EL (cell line): ENCODE measurements at regions not wholly inside any gene's neighbourhood (a gene's known extent, or its start where the extent isn't known, plus 50 kb on each side); places are given as distances from the start of the nearest gene placed in this dataset.

Experiments used
- DNase-seq: peaks from one replicate; pipeline ENCODE4 v3.0.0-alpha.2; 2016

DNA sequence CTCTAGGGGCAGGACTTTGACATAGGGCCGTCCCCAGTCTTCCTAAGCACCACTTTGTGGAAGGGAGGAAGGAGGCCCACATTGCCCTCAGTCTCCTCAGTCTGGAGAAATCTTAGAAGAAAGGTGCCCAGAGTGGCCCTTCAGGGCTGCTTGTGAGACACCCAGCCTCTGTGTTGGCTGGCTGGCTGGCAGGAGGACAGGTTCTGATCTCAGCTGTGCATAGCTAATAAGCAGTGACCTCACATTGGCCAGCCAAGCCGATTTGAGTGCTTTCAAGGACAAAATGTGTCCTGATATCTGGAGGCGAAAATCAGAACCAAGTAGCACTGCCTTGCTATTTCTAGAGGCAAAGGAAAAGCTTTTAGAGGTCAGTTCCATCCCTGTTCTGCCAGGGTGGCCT lies 211.5 kb downstream of the BCOR start:
- no peak for DNase-seq

DNA sequence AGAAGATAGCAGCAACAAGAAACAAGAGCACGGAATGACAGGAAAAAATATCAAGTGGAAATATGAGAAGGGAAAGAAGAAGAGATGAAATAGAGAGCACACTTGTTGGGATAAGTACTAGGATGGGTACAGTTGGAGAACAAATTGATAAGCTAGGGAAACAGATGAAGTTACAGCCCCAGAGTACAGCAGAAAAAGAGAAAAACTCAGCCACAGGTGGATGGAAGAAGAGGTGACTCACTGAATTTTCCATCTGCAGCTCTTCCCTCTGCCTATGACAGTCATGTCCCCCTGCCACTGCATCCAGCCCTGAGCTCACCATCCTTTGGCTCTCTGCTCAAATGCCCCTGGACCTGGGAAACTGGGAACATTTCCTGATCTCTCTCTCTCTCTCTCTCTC lies 209.0 kb downstream of the BCOR start:
- no peak for DNase-seq

DNA sequence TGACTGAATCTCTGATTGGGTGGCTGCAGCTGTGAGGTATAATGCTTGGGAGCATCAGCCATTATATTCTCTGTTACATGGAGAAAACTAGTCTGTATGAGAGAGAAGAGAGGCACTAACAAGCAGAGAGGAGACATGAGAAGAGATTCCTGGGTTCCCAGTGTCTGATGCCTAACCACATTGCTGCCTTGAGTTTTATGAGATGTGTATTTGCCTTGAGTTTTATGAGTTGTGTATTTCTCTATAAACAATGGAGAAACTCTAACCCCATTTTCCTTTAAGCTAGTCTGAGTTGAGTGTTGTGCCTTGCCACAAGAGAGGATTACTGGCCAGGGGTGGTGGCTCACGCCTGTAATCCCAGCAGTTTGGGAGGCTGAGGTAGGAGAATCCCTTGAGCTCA lies 208.1 kb downstream of the BCOR start:
- no peak for DNase-seq

DNA sequence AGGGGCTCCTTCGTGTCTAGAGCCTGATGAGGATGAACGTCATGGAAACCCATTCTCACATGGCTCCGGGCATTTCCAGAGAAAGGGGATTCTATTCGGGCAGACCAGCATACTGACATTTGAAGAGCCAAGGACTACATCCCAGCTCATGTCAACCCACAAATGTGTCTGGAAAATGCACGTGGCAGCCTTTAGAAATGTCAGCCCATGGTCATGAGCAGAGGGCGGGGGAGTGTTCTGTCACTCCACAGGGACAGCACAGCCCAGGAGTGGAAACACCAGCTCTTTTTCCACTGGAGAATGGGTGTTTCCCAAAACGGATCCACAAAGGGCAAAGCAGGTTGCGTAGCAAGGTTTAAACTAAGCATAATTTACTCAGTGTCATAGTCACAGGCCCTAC lies 207.0 kb downstream of the BCOR start:
- no peak for DNase-seq

DNA sequence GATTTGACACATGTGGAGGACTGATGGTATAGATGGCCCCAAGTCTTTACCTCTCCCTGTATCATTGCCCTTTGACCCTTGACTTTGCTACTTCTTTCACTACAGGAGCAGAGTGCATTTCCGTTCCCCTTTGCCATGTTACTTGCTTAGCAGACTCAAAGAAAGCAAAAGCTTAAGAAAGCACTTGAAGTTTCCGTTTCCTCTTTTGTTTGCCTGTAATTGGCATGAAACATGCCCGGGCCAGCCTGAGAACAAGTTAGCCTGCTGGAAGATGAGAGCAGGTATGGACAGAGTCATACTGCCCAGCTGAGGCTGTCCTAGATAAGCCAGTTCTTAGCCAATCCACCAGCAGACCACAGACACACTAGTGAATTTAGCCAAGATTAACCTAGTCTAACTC lies 206.0 kb downstream of the BCOR start:
- no peak for DNase-seq

DNA sequence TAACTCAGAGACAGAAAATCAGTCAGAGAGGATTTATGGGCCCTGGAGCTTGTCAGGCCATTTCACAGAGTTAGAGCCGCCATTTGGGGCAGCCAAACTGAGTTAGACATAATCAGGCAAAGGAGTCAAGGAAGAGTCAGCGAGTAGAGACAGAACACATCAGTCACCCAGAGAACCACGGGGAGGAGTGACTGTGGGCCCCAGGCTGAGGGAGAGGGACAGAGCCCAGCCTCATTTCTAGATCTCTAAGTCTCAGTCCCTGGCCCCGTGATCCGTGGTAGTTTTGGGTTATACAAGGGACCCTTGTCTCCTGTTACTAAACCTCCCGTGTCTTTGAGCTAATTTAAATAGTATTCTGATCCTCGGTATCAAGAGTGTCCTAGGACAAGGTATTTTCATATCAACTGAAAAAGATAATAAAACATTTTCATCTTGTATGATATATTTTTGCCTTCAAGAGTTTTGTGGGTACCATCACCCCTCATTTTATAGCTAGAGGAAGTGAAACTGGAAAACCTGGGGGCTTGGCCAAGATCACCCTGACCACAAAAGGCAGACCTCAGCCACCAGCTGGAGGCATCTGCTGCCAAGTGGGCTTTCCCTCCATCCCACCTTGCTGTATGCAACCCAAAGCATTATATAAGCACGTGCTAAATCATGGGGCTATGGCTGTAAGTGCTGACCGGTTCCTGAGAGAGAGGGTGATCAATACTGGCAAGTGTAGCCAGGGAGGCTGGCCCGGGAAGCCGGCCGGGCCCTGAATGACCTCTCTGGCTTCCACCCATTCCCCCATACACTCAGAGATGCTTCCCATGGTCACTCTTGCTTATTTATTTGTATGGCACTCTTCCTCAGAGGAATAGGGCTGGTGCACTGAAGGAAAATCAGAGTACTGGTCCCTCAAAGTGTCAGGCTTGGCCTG lies 204.1 kb downstream of the BCOR start:
- no peak for DNase-seq

DNA sequence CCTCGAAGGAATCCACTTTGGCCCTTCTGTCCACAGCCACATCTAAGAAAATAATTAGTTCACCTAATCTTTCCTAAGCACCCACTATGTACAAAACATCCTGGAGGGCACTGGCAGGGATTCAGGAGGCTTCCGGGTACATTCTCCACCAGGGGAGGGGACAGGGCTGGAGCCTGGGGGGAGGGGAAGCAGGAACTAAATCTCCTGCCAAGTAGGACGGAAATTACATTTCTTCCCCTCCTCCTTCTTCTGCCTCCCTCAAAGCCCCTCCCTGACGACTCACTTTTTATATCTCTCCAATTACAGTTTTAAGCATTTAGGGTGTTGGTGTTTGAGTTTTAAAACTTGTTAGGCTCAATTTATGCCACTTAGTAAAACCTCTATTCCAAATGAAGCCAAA lies 203.1 kb downstream of the BCOR start:
- DNase-seq = no peak

DNA sequence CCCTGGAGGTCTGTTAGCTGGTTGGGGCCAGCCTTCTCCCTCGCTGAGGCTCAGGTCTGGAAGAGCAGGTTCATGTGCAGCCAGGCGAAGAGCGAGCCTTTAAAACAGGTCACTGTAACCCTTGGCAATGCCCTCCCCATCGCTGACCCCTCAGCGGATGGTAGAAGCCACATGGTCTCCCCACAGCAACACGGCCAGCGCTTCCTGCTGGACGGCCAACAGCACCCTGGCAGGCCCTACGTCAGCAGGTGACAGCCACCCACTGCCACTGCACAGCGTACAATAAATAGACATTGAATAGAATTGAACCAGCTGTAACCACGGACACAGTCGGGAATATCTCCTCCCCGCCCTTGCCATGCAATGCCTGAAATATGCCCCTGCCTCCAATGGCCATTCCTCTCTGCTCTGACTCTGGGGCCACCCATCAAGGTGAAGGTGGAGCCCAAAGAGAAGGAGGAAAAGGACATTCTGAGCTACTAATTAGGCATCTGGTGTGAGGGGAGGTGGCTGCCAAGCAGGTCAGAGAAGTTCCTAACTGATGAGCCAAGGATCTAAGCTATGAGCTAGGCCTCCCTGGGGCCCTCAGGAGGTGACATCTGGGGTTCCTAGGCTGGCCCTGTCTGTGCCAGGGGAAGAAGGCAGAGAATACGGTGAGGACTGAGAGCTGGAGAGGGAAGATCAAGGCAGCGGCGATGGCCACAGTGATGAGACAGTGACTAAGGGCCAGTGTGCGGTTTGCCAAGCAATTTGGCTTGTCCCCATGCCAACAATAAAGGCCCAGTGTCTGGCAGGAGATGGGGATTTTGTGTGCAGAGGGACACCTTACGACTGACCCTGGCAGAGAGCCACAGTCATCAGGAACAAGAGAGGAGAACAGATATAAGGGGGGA lies 202.3 kb downstream of the BCOR start:
- peak; percentile 30 for DNase-seq

DNA sequence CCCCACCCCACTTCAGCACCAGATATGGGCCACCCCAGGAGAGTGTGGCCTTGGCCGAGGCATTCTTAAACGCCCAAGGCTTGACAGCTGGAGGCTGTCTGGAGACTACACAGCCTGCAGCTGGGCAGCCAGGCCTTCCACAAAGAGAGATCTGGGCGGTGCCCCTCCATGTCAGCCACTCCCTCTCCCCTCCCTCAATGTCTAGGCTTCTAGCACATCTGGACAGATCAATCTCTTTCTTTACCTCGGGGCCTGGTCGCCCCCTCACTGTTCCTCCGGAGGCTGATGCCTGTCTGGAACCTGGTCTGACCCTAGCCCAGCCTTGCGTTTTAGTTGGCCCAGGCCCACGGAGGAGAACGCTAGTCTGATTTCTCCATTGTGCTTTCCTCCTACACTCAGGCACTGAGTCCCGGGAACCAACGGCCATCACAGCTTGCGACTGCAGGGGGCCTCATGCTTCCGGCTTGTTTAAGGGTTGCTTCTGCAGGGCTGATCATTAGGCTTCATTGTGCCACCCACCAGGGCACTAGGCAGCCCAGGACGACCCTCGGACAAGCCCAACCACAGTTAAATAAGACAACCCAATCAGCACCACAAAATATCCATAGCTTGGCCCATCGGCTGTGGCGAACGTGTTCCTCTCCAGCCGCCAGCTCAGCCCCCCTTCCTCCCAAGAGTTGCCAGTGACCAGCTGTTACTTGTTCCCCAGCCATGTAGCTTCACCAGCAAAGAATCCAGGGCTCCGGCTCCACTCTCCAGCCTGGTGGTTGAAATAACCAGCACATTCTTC lies 200.6 kb downstream of the BCOR start:
- peak; percentile 78 for DNase-seq

DNA sequence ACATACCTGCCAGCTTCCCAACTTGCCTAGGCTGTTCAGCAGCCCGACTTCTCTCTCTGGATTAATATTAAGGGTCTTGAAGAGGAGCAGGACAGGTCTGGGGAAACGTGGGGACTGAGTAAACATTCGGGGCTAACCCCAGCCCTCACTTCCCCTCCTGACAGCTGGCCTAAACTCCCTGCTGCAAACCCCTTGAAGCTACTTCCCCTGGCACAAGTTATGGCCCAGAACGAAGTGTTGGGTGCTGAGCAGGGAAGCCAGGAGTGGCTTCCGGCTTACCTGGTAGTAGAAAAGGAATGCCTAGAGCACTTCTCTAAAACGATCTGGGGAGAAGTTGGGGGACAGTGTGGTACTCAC lies 200.0 kb downstream of the BCOR start:
- no peak for DNase-seq

DNA sequence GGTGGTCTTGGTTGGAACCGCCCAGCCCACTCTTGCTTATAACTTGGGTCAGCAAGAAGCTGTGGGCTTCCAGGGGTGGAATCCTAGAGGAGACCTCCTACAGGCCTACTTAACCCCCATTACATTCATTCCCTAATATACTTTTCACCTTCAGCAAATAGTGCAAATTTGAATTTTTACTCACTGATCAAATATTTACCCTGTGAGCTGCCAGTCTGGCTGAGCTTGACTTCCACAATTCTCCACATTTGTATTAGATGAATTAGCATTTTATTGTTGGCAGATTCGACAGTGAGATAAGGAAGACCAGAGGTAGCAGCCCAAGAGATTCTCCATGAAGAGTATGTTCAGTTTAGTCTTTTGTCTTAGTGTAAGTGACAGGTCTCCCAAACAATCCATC lies 199.6 kb downstream of the BCOR start:
- DNase-seq = no peak

DNA sequence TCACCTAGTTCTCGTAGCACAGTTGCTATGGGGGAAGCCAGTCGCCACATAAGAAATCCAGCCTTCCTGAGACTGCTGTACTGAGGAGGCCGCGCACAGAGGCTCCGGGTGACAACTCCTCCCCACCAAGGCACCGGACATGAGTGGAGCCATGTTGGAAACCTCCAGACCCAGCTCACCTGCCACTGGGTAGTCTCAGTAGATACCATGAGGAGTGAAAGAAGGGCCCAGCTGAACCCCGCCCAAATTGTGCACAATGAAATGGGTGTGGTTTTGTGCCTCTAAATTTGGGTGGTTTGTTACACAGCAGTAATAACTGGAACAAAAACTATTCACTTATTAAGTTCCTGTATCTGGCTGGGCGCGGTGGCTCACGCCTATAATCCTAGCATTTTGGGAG lies 198.7 kb downstream of the BCOR start:
- DNase-seq = no peak

DNA sequence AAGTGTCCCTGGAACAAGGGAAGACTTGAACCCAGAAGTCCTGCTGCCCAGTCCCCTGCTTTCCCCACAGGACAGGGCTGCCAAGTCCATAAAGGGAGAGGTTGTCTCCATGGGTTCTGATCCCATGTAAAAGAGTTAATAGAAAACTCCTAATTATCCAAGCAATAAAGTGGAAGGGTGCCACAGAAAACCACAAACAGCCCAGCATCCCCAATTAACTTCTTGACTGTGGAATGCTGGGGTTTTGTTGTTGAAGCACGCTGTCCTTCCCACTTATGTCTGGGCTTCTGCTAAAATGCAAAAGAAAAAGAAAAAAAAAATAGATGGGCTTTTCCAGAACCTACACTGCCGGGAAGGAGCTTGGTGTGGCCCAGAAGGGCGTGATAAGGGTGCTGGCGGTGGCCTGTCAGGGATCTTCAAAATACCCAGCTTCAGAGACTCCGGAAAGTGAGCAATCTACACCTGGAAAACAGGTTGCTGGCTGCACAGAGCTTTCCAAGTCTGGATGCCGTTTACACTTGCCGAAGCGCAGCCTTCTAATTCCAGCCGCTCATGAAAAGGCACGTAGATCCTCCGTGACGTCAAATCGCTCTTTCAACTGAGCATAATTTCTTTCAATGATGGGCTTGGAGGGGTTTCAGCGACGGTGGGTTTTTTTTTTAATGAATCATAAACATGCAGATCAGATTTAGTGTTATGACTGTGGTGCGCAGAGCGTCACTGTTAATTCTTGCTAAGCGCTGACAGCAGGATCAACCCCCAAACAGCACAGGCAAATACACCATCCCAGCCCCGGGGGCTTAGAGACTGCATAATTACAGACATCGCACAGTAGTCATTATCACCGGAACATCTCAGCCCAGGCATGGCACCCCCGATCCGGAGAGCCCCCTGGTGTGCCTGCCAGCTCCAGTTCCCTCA lies 197.6 kb downstream of the BCOR start:
- no peak for DNase-seq

DNA sequence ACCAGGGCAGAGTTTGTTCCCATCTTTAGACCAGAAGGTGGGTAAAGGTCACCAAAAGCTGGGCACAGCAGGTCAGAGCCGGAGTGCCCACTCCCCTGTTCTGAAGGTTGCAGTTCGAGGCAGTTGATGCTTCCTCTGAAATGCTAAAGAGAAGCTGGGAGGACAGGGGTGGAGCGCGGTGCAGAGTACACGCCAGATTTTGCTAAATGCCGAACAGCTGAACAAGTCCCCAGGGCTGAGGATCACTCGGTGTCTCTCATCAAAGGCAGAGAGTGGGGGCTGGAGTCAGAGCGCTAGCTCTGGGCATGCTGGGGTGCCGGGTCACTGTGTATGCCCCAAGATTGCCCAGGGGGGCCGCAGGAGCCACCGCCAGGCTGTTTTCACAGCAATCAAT lies 197.0 kb downstream of the BCOR start:
- peak; percentile 20 for DNase-seq

DNA sequence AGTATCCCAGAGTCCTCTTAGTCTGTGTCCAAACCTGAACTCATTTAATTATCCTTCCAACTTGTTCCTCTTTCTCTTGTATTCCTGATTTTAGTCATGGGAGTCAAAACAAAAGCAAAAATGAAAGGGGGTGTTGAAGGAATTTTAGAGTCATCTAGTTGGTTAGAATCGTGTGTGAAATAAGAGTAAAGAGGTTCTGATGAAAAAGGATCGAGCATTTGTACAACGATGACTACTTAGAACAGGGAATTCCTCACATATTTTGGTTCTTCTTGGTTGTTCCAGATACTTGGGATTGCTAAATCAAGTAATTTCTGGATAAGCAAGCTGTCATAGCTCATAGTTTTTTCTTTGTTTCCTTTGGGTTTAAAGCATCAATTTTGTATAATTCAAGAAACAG lies 194.4 kb downstream of the BCOR start:
- DNase-seq = peak; percentile 64

DNA sequence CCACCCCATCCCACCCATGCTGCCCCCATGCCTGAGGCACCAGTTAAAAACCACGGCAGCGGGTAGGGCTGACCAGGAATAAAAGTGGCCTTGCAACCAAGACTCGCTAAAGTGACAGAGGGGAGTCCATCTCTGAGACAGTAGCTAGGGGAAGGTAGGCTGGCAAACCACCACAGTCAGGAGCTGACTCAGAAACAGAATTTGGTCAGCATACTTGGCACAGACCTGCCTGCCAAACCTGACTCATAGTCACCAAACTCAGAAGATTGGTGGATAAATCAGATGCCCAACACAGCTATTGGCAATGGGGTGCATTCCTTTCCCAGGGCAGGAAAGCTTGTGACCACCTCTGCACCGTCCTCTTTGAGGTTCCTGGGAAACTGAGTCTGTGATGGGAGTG lies 193.8 kb downstream of the BCOR start:
- DNase-seq = peak; percentile 62

DNA sequence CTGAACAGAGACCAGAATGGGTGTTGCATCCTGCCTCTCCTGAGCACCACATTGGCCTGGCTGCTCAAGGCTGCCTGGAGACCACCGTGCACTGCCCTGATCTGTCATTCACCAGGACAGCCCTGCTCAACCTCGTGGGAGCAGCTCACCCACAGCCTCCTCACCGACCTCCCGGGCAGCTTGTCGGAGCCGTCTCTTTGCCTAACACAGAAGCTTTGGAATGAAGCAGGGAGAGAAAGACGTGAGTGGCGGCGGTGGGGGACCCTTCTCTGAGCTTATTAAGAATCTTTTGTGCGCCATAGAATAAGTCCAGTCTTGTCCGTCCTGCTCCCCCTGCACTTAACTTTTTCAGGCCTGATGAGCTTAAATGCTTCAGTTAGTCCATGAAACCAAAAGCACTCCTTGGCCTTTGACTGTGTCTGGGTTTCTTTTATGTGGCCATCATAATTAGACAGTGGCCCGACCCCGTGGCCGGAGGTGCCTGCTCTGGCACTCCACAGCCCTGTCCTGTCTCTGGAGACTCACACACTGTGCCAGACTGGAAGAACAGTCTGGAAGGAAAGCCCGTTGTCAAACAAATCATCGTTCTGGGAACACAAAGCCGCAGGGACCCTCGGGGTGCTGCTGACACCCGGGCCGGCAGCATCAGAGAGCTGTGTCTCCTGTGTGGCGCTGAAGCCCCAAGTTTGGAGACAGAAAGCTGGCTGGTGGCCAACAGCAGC lies 192.8 kb downstream of the BCOR start:
- DNase-seq = no peak

DNA sequence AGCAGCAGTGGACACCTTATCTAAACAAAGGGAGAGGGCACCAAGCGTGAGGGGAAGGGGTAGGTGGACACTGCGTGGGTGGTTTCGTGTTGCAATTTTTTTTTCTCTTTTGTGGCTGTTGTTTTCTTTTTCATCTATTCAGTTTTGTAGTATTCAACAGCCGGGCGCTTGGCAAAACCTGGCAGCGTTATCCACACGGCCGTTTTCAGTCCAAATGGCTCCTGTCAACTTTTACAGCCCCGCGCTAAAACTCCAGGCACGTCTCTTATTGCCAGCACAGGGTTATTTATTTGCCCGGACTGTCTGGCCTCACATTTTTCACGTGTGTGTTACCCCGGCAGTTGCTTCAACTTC lies 192.2 kb downstream of the BCOR start:
- DNase-seq = no peak

DNA sequence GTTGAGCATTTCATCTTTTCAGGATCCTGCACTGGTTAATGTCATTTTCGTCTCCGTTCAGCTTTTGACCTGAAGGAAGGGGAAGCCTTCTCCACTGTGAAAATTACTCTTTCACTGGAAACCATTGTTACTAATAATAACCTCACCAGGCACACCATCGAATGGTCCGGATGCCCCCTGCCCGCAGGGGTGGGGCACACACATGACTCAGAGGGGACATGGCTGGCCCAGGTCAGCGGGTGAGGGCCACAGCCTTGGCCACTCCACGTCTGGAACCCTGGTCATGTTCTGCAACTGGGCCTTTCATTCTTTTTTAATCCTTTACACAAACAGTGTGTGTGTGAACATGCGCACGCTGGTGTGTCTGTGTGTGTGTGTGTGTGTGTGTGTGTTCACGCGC lies 191.8 kb downstream of the BCOR start:
- no peak for DNase-seq

DNA sequence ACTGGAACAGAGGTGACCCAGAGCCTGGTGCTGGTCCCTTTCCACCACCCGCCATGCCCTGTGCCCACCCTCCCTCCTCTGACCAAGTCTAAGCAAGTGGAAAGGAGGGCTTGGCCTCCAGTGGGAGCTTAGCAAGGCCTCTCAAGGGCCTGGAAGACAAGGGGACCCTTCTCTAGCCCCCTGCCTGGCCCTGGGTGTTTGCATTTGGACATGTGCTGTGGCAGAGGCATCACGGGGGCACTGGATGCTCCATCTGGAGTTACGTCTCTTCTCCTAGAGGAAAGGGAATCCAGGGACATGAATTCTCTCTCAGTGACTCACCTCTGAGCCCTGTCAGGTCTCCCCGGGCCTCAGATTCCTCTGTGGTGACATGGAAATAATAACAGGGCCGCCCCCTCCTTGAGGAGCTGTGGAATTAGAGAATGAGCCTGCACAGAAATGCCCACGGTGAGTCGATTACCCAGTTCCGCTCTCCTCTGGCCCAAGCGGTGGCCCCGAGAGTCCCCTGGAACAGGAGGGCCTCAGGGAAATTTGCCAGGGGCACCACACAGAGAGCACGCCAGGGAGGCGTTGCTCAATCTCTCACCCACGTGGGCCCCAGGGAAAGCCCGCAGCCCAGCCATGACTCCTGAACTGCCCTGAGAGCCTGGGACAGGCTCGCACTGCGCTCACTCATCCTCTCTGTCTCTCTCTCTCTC lies 189.6 kb downstream of the BCOR start:
- peak; percentile 97 for DNase-seq

DNA sequence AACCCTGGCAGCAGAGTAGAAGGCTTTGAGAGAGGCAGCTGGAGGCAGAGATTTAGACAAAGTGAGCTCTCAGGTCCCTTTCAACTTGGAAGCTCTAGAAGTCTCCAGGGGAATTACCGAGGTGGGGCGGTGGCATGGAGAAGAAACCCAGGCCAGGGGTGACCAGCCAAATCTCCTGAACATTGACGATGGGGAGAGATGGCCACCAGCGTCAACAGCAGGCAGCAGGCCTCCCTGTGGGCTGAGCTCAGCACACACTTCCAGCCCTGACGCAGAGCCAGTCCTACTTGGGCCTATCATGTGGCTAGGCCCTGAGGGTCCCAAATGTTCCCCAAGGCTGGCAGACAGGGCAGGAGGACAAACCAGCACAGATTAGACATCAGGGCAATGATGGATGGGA lies 187.8 kb downstream of the BCOR start:
- DNase-seq = no peak
